ENCODE measurements at regions not wholly inside any gene's neighbourhood (a gene's known extent, or its start where the extent isn't known, plus 50 kb on each side); places are given as distances from the start of the nearest gene placed in this dataset.
A peak's percentile ranks its signal among the peaks of the same experiment; 100 is the strongest.

DNA sequence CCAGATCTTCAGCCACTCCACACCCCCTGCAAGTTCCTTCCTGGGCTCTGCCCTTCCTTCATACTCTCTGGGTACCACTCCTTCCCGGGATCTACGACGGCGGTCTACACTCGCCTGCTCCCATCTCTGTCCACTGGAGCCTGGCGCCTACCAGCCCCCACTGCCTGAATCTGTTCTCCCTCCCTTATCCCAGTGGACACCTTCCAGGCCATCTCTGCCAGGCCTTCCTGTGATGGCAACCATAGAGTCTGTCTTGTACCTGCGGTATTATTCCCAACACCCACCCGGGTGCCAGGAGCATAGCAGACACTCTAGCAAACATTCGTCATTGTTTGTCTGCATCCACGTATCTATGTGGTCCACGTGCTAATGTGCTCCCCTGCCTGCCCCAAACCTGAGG is 140.9 kb downstream of the ZFP36L2 start:
- no peak for DNase-seq

DNA sequence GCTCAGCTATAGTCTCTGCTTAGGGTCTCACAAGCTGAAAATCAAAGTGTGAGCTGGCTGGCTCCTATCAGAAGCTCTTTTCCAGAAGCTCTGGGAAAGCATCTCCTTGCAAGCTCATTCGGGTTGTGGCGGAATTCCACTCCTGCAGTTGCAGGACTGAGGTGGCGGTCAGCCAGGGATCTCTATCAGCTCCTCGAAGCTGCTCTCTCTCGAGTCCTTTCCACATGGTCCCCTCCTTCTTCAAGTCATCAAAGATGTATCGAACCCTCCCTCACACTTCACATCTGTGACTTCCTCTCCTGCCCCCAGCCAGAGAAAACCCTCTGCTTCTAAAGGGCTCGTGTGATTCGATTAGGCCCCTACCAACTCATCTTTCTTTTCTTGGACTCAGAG is 141.7 kb downstream of the ZFP36L2 start:
- peak; percentile 56 for DNase-seq

DNA sequence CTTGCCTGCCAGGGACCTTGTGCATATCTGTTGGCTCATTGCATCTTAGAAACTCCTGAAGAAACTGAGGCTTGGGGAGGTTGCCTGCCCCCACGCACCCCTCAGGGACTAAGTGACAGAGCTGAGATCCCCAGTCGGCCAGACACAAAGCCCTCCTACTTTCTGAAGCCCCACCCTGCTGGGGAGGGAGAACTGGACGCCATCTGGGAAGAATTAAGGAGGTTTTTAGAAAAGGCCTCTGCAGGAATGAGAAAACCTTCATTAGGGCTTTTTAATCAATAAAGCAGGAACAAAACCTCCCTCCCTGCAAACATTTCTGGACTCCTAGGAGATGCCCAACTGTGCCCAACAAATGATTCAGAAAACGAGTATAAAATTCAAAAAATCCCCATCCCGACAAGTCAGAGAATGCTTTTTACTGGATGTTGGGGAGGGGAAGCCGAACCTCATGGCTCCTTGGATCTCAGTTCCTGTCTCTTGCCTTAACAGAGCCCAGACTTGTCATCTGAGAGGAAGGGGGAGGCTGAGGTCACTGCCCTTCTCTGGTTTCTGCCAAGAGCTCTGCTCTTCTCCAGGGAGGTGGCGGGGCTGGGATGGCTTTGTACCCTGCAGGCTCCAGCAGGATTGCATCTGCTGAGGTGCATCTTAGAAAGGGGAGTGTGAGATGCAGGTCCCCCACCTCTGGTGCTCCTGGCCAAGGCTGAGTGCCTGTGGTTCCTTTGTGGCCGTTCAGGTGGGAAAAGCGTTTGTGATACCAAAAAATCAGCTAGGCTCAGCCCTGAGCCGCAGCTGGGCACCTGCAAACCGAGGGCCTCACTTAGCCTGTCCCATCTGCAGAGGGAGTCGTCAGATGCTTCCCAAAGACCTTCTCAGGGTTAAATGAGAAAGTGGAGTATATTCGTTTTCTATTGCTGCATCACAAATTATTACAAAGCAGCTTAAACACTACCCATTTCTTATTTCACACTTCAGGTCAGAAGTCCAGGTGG is 142.4 kb downstream of the ZFP36L2 start:
- DNase-seq = peak; percentile 75

DNA sequence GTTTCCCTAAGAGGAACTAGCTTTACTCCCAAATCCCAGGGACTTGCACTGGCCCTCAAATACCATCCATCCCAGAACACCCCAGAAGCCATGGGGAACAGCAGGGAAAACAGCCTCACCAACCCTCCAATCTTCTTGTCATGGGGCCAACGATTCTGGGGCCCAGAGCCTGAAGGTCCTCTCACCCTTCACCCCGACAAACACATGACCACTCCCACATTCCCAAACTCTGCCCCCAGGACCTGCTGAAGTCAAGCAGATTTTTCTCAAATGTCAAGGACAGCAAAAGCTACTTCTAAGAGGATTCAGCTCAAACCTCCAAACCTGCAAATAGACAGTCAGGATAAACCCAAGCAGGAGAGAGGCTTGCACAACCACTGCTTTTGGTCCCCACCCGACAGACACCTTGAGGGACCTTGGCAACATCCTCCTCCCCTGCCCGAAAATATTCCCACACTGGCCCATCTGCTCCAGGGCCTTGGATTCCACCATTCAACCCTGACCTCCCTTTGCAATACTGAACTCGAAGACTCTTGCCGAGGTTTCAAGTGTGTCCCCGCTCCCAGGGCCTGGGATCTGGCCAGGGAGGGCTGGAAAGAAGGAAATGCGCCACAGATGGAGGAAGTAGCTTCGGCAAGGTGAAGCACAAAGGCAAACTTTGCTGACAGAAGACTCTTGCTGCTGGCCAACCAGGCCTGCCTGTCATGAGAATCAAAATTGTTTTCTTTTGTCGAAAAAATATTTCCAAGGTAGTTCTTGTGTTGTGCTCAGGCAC is 143.3 kb downstream of the ZFP36L2 start:
- DNase-seq = no peak

DNA sequence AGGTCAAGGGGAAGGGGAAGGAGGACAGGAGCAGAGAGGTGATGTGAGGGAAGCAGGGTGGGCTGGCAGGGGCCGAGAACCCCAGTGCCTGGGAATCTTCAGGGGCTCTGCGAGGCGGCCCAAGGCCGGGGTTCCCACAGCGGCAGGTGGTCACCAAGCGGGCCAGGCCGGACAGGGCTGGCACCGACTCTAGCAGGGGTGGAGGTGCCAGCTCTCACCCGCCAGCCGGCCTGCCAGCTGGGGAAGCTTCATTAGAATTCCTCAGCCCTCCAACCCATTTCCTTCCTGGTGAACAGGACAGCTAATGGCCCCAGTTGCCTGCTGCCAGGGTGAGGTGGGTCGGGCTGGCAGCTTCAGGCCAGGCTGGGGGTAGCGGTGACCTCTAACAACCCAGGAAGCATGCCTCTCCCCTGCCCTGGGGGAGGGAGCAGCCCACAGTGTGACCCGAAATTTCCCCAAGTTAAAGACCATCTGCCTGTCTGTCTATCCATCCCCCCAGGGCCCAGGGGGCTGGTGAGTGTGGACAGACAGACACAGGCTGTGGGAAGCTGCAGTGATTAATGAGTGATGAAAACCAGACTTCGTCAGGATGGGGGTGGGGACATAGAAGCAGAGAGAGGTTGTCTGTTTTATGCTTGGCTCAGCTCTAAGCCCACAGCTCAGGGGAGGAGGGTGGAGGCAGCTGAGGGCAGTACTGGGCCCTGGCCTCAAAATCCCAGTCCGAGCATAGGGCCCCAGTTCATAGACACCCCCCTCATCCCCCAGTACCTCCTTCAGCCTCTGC is 144.1 kb downstream of the ZFP36L2 start:
- peak; percentile 76 for DNase-seq

DNA sequence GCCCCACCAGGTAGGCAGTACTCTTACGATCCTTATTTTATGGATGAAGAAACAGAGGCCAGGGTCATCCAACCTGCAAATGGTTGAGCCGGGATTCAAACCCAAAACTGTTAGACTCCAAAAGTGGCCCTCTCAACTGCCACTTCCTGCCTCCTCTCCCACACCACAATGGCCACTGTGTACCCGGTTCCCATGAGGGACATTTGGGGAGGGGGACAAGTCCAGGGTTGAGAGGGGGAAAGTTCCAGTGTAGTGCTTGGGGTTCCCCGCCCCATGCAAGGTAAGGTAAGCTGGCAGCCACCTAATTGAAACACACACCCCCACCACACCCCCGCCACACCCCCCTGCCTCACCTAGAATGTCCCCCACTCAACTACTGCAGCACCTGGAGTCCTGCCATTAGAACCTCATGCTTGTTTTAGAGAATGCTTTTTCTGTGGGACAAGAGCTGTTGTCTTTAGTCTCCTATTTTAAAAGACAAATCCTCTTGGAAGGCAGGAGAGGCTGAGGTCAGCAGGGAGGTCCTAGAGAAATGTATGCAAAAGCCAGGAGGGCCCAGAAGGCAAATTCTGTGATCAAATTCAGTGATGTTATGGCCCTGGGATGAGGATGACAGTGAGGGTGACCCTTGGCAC is 145.2 kb downstream of the ZFP36L2 start:
- DNase-seq = no peak

DNA sequence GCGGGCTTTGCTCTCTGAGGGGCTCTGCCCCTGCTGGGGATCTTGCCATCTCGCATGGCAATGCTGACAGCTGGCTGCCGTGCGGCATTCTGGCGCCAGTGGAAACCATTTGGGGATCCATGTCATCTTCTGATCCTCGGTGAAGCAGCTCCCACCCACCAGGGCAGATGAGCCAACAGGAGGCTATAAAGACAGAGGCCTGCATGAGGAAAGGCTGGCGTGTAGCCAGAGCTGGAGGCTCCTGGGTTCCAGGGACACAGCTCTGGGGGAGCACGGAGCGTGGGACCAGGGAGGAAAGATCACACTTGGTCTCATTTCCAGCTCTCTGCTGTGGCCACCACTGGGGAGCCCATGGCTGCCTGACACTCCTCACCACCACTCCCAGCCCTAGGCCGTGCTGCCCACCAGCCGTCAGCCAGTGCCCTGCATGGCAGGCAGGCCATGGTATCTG is 145.8 kb downstream of the ZFP36L2 start:
- peak; percentile 96 for DNase-seq

DNA sequence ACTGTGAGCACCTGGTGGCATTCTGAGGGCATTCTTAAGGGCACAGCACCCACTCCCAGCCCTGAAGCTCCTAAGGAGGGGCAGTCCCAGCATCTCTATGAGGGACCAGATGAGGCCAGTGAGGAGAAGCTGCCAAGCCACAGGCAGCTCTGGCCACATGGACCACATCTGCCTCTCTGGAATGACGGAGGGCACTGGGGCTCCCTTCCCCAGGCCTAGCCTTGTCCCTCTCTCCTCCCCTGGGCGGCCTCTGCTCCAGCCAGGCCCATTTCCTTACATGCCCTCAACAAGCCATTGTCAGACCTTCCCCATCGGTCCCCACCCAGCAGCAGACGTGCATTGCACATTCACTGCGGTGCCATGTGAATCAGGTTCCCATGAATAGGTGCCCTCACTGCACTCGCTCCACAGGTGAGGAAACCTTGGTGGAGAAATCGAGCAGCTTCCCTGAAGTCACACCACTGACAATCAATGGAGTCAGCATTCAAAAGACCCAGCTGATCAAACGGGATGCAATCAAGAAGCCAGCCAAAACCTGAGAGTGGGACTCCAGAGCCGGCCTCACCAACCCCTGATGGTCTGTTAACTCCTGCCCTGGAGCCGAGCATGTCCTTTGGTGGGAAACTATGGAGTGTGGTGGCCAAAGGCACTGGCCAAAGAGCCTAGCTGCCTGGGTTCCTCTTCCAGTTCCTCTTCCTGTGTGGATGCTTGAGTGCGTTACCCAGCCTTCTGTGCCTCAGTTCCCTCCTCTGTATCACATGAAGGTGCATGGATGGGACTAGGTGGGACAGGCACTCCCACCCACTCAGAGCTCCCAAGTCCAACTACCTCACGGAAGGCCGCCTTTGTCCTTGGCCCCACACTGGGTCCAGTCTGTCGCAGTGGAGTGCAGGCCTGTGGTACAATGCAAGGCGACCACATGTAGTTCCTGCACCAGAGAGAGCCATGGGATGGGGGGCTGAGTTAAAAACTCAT is 147.3 kb downstream of the ZFP36L2 start:
- DNase-seq = no peak

DNA sequence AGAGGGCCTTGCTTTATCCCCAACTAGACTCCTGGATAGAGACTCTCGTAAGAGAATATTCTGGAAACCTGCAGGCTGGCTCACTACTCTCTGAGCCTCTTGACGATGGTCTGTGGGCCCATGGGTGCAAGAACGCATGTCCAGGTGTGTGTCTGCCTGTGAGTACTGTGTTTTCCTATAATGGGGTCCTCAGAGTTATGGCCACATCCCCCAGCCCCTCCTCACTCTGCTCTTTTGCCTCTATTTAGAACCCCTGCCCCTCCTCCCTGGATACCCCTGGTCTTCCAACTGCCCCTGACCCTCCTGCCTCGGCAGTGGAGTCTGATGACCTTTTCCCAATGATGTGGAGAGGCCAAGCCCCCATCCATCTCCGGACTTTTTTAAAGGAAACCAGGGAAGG is 148.1 kb downstream of the ZFP36L2 start:
- no peak for DNase-seq

DNA sequence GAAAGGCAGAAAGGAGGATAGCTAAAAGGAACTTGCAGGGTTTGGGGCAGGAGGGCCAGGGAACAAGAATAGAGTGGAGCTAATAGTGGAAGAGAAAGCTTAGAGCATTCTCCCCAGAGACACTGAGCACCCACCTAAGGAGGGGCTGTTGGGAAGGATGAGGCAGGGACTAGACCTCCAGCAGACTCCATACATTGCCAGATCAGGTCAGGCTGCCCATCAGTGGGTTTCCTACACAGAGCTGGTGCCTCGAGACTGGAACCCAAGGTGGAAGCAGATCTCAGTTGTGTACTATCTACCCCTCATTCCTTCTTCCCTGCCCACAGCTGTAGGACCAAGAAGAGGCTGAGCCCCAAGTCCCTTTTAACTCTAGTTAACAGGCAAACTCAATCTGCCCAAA is 148.5 kb downstream of the ZFP36L2 start:
- DNase-seq = no peak

DNA sequence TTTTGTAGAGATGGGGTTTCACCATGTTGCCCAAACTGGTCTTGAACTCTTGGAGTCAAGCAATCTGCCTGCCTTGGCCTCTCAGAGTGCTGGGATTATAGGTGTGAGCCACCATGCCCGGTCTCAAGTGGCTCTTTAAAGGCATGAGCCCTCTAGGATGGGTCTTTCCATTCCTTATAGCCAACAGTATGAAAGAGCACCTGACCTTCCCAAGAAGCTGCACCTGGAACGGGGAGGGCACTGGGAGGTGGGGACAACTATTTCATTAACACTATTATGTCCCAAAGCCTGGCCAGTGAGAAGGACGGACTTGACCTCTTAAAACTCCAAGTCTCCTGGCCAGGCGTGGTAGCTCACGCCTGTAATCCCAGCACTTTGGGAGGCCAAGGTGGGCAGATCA is 149.7 kb downstream of the ZFP36L2 start:
- no peak for DNase-seq

DNA sequence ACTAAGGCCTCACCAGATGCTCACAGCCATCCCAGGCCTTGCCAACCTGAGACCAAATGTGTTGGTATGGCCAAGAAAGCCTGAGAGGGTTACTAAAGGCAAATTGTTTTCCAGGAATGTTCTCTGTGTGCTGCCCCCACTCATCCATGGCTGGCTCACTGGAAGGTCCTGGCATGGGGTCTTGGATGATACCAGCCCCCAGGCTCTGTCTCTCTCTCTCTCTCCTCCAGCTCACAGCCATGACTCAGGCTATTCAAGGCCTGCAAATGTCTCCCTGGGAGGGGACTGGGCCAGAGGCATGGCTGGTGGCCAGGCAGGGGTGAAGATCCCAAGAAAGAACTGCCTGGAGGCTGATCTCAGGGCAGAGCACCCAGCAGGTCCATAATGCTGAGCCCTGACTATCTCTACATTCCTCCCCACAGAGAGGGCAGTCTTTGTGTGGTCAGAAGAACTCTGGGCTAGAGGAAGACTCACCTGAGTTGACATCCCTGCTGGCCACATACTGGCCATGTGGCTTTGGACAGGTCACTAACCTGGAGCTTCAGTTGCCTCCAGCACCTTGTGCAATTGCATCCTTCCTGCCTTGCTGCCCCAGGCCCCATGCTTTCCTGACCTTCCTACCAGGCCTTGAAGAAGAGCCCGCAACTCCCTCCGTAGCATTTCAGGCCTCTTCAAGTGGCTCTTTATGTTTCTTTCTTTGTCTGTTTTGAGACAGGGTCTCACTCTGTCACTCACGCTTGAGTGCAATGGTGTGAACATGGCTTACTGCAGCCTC is 150.4 kb downstream of the ZFP36L2 start:
- no peak for DNase-seq

DNA sequence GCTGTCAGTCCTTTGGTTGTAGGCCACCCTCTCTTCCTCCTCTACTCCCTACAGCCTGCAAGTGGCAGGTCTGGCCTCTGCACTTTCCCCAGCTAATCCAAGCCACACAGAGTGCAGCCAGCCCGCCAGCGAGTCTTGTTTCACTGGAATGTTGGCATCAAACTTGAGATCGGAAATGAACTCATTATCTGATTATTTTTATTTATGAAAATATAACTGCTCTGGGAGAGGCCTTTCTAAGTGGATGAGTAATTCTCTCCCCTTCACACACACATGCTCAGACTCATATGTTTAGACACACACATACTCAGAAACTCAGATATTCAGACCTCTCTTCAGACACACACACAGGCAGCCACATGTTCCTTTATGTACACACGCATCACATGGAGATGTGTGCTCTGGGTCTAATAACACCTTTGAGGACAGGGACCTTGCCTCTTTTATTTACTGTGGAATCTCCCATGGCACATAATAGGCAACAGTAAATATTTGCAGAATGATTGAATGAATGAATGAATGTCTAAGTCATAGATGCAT is 151.3 kb downstream of the ZFP36L2 start:
- DNase-seq = peak; percentile 99

DNA sequence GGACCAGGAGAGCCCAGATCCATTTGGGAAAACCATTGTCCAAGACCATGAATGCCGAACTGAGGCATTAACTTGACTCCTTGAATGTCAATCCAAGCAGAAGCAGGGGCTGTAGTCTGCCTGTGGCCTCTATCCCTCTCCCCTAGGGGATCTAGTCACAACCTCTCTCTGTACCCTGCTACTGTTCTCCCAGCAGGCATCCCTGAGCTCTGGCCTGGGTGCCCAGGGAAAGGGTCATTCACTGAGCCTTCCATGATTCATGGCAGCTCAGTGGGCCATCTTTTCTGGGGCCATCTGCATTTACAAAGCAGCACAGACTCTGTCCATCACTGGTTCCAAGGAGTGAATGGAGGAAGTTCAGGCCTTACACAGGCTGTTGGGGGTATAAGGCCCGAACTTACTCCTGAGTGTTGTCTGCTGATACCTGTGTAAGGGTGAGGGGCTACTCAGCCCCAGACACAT is 151.8 kb downstream of the ZFP36L2 start:
- no peak for DNase-seq

DNA sequence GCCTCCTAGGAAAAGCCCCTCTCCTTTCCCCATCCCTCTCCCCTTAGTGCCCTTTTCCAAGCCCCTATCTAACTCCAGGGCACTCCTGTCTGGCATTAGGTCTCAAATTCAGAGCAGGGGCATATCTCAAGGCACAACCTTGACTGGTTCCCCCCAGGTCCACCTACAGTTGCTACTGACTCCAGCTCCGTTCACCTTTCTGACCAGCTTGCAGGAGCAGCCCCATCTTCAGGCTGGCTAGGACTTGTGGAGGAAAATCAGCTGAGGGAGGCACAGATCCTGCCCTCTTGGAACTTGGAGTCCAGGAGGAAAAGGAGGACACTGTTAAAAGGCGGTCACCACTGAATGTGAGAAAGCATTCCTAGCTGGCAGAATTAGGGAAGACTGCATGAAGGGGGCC is 152.4 kb downstream of the ZFP36L2 start:
- DNase-seq = no peak

DNA sequence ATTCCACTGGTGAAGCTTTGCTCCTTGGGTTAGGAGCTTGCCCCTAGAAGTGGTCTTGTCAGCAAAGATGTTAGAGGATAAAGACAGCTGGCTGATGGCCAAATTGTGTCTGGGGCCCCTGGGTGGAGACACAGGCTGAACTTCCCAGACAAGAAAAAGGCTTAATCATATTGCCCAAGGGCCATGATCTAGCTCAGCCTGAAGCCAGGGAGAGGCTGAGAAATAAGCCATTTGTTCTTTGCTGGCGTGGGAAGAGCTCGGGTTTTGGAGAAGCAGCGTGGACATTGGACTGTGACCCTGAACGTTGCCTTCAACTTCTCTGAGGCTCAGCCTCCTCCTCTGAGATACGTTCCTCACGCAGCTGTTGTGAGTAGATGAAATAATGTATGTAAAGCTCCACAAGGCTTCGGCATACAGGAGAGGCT is 153.0 kb downstream of the ZFP36L2 start:
- peak; percentile 84 for DNase-seq

DNA sequence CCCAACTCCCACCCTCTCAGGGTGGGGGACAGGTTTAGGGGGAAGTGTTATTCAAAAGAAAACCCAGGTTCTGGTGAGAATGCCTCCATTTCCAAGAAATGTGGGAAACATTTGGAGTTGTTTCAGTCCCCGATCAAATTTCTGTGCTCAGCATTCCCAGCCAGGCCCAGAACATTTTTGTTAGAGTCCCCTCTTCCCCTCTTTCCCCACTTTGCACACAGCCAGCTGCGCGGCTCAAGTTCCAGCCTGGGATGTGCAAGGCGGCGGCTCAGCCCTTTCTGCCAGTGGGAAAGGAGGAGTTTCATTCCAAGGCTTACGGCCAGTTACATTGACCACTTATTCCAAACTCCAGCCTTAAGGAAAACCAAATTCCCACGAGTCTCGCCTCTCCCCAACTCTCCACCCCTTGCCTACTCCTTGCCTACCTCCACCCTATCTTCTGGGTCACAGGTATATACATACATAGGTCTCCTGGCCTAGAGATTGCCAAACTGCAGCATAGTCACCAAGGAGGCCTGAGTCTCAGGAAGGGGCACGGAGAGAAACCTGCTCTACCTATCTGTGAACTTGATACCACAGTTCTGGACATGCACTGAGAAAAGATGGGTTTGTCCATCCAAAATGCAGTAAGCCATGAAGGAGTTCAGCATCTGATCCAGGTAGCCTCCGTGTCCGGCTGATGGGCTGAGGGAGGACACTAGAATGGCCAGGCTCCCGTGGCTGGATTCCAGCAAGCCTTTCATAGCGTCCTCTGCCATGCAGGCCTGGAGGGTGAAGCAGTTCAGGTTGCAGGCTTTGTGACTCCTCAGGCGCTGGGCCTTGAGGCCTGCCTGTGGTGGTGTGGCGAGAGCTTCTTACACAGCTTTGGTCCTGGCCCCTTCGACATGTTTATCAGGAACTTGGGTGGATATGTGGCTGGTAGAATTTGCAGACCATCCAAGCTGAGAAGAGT is 154.5 kb downstream of the ZFP36L2 start:
- DNase-seq = peak; percentile 89

Data from skin of body (tissue), 1 donor.